ENCODE measurements at regions not wholly inside any gene's neighbourhood (a gene's known extent, or its start where the extent isn't known, plus 50 kb on each side); places are given as distances from the start of the nearest gene placed in this dataset.

DNA sequence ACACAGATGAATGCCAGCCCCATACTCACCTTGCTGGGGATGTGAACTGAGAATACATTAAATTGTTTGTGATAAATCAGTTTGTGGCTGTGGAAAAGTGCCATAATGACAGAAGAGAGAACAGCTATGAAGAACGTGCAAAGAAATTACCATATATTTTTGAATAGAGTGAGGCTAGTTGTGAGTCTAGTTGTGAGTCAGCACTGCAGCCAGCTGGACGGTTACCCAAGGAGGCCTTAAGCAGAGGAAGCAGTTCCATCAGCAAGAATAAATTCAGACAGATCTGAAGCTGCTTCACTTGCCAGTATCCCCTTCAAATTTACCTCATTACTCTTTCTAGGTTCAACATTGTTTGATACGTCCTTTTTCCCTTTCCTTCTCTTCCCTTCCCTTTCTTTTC is 446.0 kb downstream of the MTRR start:
- no peaks in the 10 kb centered on the region for H3K4me1 ChIP-seq (ENCODE audit: control insufficient read depth in 1 of 2, insufficient read depth in 2 of 2, low read depth in 1 of 2, low read length in 1 of 2)
- 6% methylated on average over 3 of the region's 3 CpGs for WGBS (ENCODE audit: low lambda C conversion rate)
- 0 out of 2 replicates have a peak, but pooled peaks cover 4% of the 10 kb centered on the region for H3K9me2 ChIP-seq
- no peak overlapping the region for H3K4me3 ChIP-seq (ENCODE audit: low read depth in 2 of 2, low read length in 1 of 2)
- no peaks in the 10 kb centered on the region for H3F3A ChIP-seq (replicated peaks; ENCODE audit: insufficient read depth)
- H4K20me1 ChIP-seq (ENCODE audit: insufficient read depth), result no peaks in the 10 kb centered on the region
- no peaks in the 10 kb centered on the region for H3K79me2 ChIP-seq (ENCODE audit: insufficient read depth)
- H2AFZ ChIP-seq (ENCODE audit: low read depth), result no peak overlapping the region
- no peak for DNase-seq
- no peak overlapping the region for H3K27ac ChIP-seq (ENCODE audit: low read depth in 2 of 2, low read length in 1 of 2)
- no peak for TF ChIP-seq NFIC (IDR thresholded peaks at IDR 0.05; ENCODE audit: borderline replicate concordance)
- TF ChIP-seq, protein P1, sequence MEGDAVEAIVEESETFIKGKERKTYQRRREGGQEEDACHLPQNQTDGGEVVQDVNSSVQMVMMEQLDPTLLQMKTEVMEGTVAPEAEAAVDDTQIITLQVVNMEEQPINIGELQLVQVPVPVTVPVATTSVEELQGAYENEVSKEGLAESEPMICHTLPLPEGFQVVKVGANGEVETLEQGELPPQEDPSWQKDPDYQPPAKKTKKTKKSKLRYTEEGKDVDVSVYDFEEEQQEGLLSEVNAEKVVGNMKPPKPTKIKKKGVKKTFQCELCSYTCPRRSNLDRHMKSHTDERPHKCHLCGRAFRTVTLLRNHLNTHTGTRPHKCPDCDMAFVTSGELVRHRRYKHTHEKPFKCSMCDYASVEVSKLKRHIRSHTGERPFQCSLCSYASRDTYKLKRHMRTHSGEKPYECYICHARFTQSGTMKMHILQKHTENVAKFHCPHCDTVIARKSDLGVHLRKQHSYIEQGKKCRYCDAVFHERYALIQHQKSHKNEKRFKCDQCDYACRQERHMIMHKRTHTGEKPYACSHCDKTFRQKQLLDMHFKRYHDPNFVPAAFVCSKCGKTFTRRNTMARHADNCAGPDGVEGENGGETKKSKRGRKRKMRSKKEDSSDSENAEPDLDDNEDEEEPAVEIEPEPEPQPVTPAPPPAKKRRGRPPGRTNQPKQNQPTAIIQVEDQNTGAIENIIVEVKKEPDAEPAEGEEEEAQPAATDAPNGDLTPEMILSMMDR (IDR thresholded peaks at IDR 0.05), result no peak
- no peak overlapping the region for H3K4me2 ChIP-seq
- no peaks in the 10 kb centered on the region for H3K9me3 ChIP-seq
- no peaks in the 10 kb centered on the region for H3K36me3 ChIP-seq (replicated peaks in 1 of 2; ENCODE audit: control insufficient read depth in 1 of 2, insufficient read depth in 2 of 2, low read length in 1 of 2)
- CTCF ChIA-PET, result no interaction called here
- no peak overlapping the region for H3K9ac ChIP-seq
- POLR2A ChIA-PET, result no interaction called here
- H3K27me3 ChIP-seq (ENCODE audit: insufficient read depth), result no peaks in the 10 kb centered on the region

DNA sequence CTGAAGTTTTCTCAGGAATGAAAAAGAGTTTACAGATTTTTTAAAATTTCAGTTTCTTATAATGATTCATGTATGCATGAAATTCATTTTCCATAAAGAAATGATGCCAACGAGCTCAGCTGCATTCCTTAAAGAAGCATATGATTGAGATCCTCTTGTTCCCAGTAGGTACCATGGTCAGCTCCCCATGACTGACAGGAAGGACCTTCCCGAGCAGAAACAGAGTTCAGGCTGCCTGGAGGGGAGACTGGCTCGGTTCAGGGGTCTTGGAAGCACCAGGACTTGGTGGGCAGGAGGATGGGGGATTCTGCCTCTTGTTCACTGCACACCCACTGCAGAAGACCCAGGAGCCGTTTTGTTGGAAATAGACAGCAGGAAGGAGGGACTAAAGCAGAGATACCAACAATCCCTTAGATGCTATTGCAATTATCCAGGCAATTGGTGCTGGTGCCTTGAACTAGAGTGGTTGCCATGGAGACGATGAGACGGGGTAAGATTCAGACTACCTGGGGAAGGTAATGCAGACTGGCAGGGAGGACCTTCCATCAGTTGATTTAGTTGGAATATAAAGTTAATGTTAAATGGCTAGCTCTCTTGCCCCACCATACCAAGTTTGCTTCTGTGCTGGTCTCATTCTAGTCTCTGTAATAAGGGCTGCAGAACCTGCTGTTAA is 447.8 kb downstream of the MTRR start:
- H3K4me2 ChIP-seq, result no peak overlapping the region
- POLR2A ChIA-PET, result no interaction called here
- no peak overlapping the region for H3K27ac ChIP-seq (ENCODE audit: low read depth in 2 of 2, low read length in 1 of 2)
- no peak overlapping the region for H3K9ac ChIP-seq
- H3K27me3 ChIP-seq (ENCODE audit: insufficient read depth), result no peaks in the 10 kb centered on the region
- H2AFZ ChIP-seq (ENCODE audit: low read depth), result no peak overlapping the region
- 0% methylated on average over 6 of the region's 6 CpGs for WGBS (ENCODE audit: low lambda C conversion rate)
- DNase-seq, result no peak
- CTCF ChIA-PET, result no interaction called here
- no peaks in the 10 kb centered on the region for H3F3A ChIP-seq (replicated peaks; ENCODE audit: insufficient read depth)
- H3K36me3 ChIP-seq (replicated peaks in 1 of 2; ENCODE audit: control insufficient read depth in 1 of 2, insufficient read depth in 2 of 2, low read length in 1 of 2), result no peaks in the 10 kb centered on the region
- TF ChIP-seq, protein P2, sequence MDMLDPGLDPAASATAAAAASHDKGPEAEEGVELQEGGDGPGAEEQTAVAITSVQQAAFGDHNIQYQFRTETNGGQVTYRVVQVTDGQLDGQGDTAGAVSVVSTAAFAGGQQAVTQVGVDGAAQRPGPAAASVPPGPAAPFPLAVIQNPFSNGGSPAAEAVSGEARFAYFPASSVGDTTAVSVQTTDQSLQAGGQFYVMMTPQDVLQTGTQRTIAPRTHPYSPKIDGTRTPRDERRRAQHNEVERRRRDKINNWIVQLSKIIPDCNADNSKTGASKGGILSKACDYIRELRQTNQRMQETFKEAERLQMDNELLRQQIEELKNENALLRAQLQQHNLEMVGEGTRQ (IDR thresholded peaks at IDR 0.05; ENCODE audit: borderline replicate concordance, low read depth, low read length), result no peak
- TF ChIP-seq EP300 (IDR thresholded peaks at IDR 0.05; ENCODE audit: borderline replicate concordance in 1 of 2, low read depth in 1 of 2, low read length in 1 of 2), result no peak
- TF ChIP-seq MEF2A (IDR thresholded peaks at IDR 0.05; ENCODE audit: borderline replicate concordance, low read depth), result no peak
- no peak for TF ChIP-seq RFX5 (IDR thresholded peaks at IDR 0.05; ENCODE audit: low read length)
- TF ChIP-seq, protein P3, sequence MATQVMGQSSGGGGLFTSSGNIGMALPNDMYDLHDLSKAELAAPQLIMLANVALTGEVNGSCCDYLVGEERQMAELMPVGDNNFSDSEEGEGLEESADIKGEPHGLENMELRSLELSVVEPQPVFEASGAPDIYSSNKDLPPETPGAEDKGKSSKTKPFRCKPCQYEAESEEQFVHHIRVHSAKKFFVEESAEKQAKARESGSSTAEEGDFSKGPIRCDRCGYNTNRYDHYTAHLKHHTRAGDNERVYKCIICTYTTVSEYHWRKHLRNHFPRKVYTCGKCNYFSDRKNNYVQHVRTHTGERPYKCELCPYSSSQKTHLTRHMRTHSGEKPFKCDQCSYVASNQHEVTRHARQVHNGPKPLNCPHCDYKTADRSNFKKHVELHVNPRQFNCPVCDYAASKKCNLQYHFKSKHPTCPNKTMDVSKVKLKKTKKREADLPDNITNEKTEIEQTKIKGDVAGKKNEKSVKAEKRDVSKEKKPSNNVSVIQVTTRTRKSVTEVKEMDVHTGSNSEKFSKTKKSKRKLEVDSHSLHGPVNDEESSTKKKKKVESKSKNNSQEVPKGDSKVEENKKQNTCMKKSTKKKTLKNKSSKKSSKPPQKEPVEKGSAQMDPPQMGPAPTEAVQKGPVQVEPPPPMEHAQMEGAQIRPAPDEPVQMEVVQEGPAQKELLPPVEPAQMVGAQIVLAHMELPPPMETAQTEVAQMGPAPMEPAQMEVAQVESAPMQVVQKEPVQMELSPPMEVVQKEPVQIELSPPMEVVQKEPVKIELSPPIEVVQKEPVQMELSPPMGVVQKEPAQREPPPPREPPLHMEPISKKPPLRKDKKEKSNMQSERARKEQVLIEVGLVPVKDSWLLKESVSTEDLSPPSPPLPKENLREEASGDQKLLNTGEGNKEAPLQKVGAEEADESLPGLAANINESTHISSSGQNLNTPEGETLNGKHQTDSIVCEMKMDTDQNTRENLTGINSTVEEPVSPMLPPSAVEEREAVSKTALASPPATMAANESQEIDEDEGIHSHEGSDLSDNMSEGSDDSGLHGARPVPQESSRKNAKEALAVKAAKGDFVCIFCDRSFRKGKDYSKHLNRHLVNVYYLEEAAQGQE (IDR thresholded peaks at IDR 0.05; ENCODE audit: low read depth, low read length), result peak; percentile 84
- no peak for TF ChIP-seq SIN3A (IDR thresholded peaks at IDR 0.05; ENCODE audit: borderline replicate concordance, low read depth, low read length)
- H3K9me3 ChIP-seq, result no peaks in the 10 kb centered on the region
- H3K9me2 ChIP-seq, result 0 out of 2 replicates have a peak, but pooled peaks cover 1% of the 10 kb centered on the region
- H3K4me3 ChIP-seq (ENCODE audit: low read depth in 2 of 2, low read length in 1 of 2), result no peak overlapping the region
- no peaks in the 10 kb centered on the region for H3K79me2 ChIP-seq (ENCODE audit: insufficient read depth)
- H3K4me1 ChIP-seq (ENCODE audit: control insufficient read depth in 1 of 2, insufficient read depth in 2 of 2, low read depth in 1 of 2, low read length in 1 of 2), result no peaks in the 10 kb centered on the region
- H4K20me1 ChIP-seq (ENCODE audit: insufficient read depth), result no peaks in the 10 kb centered on the region

Data from SK-N-SH (cell line).